HG03196 (cell line): ENCODE measurements at regions not wholly inside any gene's neighbourhood (a gene's known extent, or its start where the extent isn't known, plus 50 kb on each side); places are given as distances from the start of the nearest gene placed in this dataset.

Experiments
- ATAC-seq: cut with Tn5 transposase; IDR thresholded peaks from one replicate; pipeline ENCODE4 v1.9.1; 2021; ENCODE audit not compliant: unreplicated experiment

GRCh38 chr12:115762936-115763335 is 514.6 kb downstream of the MED13L start:
- ATAC-seq = no peak

DNA sequence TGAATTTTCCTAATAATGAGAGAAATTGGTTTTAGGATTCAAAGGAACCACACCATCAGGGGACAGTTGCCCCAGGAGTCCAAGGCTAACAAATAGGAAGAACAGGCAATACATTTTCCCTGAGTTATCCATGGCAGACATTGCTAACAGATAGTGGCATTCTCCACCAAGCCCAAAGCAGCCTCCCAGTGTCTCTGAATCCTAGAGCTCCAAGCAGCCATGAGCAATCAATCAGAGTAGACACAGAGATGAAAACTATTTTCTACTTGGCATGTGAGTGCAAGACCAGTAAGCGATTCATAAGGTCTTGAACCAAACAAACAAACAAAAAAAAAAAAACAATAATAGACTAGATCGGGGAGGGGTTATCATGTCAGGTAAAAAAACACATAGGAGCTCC is 515.7 kb downstream of the MED13L start:
- no peak for ATAC-seq

DNA sequence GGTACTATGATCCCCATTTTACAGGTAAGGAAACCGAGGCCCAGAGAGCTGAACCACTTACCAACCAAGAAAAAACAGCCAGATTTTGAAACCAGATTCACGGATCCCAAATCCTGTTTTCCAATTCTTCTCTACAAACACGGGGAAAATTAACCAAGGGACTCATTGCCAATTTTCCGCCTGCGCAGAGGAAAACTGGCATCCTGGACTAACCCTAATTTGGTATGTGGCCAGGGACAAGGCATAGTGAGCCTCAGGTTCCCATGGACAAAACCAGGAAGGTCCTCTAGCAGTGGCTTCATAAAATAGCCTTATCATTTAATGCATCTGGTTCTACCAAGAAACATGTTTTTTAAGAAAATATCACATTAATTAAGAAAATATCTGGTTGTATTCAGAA is 517.3 kb downstream of the MED13L start:
- ATAC-seq = no peak

DNA sequence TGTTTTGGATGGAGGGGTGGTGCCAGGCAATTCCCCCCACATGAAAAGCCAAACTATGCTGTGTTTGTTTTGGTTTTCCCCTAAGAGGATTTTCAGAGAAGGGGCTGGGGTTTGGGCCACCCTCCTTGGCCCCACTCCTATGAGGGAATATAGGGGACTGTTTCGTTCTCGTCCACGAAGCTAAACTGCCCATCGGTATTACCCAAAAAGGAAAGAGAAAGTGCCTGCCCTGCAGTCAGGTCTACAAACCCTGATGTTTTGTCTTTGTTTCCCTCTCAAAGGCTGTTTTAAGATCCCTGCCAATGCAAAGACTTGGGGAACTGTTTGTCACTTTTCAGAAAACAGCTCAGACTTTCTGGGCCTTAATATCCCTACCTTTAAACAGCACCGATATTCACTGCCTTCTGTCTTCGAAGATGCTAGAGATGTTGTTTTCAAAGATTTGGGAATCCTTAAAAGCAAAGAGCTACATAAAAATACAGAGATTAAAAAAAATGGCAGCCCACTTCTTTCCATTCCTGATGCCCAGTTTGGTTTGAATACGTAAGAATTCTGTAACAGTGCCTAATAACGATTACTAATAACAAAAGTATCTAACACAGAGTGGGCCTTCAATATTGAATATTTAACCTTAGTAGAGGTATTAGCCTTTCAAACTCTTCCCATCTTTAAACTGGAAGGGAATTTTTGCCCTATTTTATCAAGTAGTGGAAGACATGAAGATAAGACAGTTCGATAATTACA is 518.4 kb downstream of the MED13L start:
- no peak for ATAC-seq

DNA sequence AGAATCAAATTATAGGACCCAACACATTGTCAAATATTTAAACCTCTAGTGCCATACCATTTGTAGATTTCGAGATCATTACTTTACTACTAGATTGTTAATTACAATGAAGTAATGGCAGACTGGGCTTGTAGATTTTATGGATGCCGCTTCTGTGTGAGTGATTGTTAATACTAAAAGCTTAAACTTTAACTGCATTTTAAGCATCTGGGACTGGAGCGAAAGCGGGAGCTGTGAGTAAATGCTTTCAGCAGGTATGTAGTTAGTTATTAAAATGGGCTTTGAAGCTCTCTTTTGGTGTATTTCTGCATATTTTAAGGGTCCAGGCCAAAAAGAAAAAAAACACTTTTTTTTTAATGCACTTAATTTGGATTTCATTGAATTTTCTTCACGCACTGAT is 519.3 kb downstream of the MED13L start:
- no peak for ATAC-seq

DNA sequence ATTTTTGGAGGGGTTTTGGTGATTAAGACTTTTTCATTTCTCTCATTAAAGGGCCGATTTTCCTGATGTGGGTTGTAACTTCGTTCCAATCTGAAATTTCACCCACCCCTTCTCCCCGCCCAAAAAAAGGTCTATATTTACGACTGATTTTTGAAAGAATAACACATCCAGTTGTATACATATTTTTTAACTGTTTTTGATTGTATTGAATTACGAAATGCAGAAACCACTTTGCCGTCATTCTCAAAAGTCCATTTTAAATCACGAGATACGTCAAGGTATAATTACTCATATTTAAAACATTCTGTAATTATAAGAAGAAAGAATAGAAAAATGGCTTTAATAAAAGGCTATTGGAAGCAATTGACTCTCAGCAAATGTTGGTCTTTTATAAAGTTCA is 520.7 kb downstream of the MED13L start:
- ATAC-seq = no peak

DNA sequence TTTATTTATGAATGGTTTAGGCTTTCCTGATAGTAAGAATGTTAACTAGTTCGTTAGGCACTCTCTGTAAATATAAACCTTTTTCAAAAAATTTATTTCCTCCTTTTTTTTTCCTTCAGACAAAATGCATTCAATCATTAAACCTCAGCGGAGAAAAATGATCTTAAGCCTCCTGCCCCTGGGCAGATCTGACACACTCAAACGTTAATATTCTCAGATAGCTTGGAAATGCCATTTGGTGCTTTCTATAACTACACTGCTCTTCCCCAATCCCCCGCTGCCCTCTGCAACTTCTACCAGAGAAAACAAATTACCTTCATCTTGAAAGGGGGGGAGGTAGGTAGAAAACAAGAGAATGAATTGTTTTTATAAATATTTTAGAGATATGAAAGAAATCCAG is 521.2 kb downstream of the MED13L start:
- ATAC-seq = no peak

DNA sequence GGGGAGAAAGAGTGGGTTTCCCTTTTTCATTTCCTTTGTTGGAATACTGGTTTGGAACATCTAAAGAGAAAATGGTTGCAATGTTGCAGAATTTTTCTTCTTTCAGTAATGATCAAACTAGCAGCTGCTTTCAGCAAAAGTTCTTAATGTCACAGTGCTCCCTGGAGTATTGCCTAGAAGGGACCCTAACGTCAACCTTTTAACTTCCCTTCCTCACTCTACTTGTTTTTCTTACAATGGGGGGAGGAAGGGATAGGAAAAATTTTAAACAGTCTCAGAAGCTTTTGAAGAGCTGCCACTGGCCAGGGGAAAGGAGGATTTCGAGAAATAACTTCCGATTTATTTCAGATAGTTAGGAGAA is 521.8 kb downstream of the MED13L start:
- no peak for ATAC-seq

DNA sequence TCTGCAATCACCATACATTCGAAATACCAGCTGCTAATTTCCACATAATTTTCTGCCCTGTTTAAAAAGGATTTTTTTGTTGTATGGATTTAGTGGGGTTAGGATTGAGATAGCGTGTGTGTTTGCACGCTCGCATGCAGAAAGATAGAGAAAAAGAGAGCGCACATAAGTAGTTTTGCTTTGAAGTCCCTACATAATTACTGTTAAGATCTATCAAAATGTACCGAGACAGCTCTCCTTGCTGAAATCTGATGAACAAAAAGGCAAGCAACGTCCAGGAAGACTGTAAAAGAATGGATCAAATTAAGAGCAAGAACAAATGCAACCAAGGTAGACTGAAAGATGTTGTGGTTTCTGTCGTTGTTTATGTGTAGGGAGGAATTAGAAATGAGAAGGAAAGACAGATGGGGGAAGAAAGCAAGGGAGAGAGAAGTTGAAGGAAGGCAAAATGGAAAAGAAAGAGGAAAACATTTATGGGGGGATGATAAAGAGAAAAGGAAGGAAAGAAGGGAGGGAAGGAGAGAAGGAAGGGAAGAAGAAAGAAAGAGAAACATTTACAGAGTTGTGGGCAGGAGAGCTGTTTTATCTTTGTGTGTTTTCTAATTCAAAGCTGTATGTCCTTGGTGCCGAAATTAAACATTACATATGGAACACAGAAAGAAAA is 522.3 kb downstream of the MED13L start:
- ATAC-seq = no peak

GRCh38 chr12:115752913-115753726 is 524.4 kb downstream of the MED13L start:
- no peak for ATAC-seq

DNA sequence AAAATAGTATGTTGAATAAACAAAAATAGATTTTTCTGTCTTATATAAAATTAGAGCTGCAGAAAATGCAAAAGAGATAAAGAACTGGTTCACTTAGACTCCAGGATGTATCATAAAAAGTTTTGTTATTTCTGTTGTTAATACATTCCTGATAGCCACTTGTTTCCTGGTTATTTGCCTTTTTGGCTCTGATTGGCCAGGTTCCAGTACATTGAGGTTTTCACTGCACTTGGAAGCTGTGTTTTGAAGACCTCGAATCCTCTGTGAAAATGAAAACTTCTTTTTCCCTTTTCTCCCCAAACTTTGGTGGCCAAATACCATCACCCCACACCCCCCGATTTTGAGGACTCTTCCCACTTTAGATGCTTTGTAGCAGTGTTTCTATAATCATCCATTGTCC is 525.3 kb downstream of the MED13L start:
- ATAC-seq = no peak

- no peak for ATAC-seq
Observed at GRCh38 chr12:115750340-115750739, 527.2 kb downstream of the MED13L start.

DNA sequence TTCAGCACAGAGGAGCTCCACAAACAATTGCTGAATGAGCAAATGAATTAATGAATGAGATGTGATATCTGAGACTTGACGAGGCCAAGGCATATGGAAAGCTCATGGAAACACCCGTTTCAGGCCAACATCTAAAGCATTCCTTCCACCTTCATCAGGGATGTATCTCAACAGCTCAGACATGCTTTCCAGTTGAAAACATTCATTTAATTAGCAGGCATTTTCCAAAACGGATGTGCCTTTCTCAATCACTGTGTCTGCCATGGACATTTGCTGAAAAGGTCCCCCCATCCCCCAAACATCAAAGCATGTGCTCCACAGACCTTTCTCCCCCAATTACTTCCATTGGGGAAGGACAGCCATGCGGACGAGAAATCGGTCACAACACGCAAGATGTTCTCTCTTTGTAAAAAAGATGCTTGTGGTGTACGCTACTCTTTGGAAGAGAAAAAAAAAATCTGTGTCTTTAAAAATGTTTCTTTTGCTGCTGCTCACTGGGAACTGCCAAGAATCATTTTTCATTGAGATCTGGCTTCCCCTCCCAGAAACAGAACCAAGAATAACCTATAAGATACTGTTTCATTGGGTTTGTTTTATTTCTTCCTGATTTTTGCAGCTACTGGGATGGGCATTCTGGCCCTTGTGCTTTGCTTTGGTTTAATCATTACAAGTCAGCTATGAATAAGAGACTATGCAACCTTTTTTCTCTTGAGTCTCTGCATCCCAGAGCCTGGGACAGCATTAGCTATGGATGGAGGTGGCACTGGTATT is 528.2 kb downstream of the MED13L start:
- no peak for ATAC-seq

GRCh38 chr12:115740586-115741155 is 536.8 kb downstream of the MED13L start:
- no peak for ATAC-seq

- ATAC-seq = no peak
Observed at GRCh38 chr12:115737895-115738294, 539.6 kb downstream of the MED13L start.

DNA sequence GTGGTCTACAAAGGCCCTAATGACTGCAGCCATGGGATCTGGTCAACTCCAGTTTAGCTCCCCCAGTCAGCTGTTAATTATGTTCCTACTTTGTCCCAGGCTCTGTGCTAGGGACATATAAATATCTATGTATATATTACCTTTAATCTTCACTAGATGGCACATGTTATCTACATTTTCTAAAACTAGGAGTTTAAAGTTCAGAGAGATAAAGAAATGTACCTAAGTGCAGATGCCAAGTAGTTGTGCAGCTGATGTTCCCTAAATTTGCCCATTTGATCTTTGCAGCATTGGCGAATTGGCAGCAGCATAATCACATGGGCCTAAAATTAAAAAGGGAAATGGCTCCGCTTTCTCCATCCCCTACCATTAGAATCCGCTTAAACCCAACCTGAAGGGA is 541.1 kb downstream of the MED13L start:
- ATAC-seq = no peak

GRCh38 chr12:115730975-115731541 is 546.4 kb downstream of the MED13L start:
- no peak for ATAC-seq

- no peak for ATAC-seq
Observed at GRCh38 chr12:115726691-115727090, 550.8 kb downstream of the MED13L start.

- ATAC-seq = no peak
Observed at GRCh38 chr12:115722181-115722580, 555.3 kb downstream of the MED13L start.

GRCh38 chr12:115716551-115716950 is 560.9 kb downstream of the MED13L start:
- no peak for ATAC-seq

- ATAC-seq = no peak
Observed at GRCh38 chr12:115712676-115713075, 564.8 kb downstream of the MED13L start.
